HL-60 (cell line): ENCODE measurements at regions not wholly inside any gene's neighbourhood (a gene's known extent, or its start where the extent isn't known, plus 50 kb on each side); places are given as distances from the start of the nearest gene placed in this dataset.
"Not testable (repeated sequence)": the region's sequence is repeated elsewhere in the genome, so short reads cannot be mapped to it uniquely, and the experiment has no call there.

Experiments used
- POLR2AphosphoS5 ChIP-seq: IDR thresholded peaks from 2 replicates; pipeline ENCODE4 v1.6.1; 2012; ENCODE audit warnings: low read depth
- TF ChIP-seq, protein P1 (sequence below): IDR thresholded peaks from one replicate; pipeline ENCODE4 v1.5.1; 2011; ENCODE audit warnings: low read length, control low read depth, inconsistent platforms; ENCODE audit not compliant: insufficient read depth
- TF ChIP-seq, protein P2 (sequence below): IDR thresholded peaks from 2 replicates; pipeline ENCODE4 v1.6.1; 2012; ENCODE audit warnings: low read depth; ENCODE audit not compliant: insufficient replicate concordance

DNA sequence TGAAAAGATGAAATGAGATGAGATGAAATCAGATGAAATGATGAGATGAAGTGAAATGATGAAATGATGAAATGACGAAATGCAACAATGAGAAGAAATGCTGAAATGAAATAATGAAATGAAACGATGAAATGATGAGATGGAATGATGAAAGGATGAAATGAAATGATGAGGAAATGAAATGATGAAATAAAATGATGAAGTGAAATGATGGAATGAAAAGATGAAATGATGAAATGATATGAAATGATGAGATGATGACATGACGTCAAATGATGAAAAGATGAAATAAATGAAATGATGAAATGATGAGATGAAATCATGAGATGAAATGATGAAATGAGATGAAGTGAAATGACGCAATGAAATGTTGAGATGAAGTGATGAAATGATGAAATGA is 4996.9 kb upstream of the OR11H1 start:
- TF ChIP-seq, protein P1, sequence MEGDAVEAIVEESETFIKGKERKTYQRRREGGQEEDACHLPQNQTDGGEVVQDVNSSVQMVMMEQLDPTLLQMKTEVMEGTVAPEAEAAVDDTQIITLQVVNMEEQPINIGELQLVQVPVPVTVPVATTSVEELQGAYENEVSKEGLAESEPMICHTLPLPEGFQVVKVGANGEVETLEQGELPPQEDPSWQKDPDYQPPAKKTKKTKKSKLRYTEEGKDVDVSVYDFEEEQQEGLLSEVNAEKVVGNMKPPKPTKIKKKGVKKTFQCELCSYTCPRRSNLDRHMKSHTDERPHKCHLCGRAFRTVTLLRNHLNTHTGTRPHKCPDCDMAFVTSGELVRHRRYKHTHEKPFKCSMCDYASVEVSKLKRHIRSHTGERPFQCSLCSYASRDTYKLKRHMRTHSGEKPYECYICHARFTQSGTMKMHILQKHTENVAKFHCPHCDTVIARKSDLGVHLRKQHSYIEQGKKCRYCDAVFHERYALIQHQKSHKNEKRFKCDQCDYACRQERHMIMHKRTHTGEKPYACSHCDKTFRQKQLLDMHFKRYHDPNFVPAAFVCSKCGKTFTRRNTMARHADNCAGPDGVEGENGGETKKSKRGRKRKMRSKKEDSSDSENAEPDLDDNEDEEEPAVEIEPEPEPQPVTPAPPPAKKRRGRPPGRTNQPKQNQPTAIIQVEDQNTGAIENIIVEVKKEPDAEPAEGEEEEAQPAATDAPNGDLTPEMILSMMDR, result not testable (repeated sequence)
- not testable (repeated sequence) for TF ChIP-seq POLR2AphosphoS5
- TF ChIP-seq, protein P2, sequence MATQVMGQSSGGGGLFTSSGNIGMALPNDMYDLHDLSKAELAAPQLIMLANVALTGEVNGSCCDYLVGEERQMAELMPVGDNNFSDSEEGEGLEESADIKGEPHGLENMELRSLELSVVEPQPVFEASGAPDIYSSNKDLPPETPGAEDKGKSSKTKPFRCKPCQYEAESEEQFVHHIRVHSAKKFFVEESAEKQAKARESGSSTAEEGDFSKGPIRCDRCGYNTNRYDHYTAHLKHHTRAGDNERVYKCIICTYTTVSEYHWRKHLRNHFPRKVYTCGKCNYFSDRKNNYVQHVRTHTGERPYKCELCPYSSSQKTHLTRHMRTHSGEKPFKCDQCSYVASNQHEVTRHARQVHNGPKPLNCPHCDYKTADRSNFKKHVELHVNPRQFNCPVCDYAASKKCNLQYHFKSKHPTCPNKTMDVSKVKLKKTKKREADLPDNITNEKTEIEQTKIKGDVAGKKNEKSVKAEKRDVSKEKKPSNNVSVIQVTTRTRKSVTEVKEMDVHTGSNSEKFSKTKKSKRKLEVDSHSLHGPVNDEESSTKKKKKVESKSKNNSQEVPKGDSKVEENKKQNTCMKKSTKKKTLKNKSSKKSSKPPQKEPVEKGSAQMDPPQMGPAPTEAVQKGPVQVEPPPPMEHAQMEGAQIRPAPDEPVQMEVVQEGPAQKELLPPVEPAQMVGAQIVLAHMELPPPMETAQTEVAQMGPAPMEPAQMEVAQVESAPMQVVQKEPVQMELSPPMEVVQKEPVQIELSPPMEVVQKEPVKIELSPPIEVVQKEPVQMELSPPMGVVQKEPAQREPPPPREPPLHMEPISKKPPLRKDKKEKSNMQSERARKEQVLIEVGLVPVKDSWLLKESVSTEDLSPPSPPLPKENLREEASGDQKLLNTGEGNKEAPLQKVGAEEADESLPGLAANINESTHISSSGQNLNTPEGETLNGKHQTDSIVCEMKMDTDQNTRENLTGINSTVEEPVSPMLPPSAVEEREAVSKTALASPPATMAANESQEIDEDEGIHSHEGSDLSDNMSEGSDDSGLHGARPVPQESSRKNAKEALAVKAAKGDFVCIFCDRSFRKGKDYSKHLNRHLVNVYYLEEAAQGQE, result not testable (repeated sequence)
